GM19372 (cell line): ENCODE measurements at regions not wholly inside any gene's neighbourhood (a gene's known extent, or its start where the extent isn't known, plus 50 kb on each side); places are given as distances from the start of the nearest gene placed in this dataset.
"Not testable (repeated sequence)": the region's sequence is repeated elsewhere in the genome, so short reads cannot be mapped to it uniquely, and the experiment has no call there.

ENCODE experiments used
- ATAC-seq: cut with Tn5 transposase; IDR thresholded peaks from one replicate; pipeline ENCODE4 v1.9.1; 2021; ENCODE audit warnings: mild to moderate bottlenecking, low read depth, moderate library complexity; ENCODE audit not compliant: unreplicated experiment

DNA sequence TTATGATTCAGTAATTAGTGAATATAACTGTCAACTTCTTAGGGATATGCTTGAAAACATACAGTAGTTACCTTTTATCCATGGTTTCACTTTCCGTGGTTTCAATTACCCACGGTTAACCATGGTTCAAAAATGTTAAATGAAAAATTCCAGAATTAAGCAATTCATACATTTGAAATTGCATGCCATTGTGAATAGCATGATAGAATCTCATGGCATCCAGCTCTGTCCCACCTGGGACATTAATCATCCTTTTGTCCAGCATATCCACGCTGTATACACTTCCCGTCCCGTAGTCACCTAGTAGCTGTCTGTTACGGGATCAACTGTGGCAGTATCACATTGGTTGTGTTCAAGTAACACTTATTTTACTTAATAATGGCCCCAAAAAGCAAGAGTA is 781.7 kb upstream of the CITED2 start:
- no peak for ATAC-seq

DNA sequence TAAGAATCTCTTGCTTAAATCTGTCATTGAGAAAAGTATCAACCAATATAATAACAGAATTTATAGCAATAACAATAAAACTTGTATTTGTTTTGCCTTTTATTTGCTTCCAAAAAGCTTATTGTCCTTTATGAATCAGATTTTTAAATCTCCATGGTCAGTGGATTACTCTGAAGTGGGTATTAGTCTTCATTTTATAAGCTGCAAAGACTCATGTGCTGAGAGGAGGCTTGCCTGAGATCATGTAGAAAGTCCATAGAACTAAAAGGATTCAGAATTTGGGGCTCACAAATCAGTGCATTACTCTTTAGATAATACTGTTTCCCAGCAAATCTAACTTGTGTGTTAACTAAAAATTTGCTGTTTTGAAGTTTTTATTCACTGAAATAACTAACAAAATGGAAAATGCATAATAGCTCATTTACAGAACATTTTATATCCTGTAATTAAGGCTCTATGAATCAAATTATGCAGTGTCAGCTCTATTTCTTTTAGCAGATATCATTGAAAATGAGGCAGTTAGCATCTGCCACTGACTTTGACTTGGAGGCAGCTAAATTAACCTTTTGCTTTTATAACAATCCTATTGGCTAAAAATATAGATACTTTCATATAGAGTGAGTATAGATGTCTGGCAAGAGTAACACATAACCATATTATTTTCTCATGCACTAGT is 781.1 kb upstream of the CITED2 start:
- no peak for ATAC-seq

- ATAC-seq = no peak
Observed at GRCh38 chr6:140153703-140154102, 779.3 kb upstream of the CITED2 start.

DNA sequence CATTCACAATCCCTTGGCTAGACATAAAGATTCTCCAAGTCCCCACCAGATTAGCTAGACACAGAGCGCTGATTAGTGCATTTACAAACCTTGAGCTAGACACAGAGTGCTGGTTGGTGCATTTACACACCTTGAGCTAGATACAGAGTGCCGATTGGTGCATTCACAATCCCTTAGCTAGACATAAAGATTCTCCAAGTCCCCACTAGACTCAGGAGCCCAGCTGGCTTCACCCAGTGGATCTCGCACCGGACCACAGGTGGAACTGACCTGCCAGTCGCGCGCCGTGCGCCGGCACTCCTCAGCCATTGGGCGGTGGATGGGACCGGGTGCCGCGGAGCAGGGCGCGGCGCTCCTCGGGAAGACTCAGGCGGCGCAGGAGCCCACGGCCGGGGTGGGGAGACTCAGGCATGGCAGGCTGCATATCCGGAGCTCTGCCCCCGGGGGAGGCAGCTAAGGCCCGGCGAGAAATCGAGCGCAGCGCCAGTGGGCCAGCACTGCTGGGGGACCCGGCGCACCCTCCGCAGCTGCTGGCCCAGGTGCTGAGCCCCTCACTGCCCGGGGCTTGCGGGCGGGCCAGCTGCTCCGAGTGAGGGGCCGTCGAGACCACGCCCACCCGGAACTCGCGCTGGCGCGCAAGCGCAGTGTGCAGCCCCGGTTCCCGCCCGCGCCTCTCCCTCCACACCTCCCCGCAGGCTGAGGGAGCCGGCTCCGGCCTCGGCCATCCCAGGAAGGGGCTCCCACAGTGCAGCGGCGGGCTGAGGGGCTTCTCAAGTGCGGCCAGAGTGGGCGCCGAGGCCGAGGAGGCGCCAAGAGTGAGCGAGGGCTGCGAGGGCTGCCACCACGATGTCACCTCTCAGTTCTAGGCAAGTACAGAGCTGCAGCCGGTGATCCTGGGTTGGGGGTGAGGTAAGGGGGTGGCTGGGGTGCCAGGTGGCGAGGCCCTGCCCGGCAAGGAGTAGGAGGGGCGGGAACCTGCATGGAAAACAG is 773.7 kb upstream of the CITED2 start:
- not testable (repeated sequence) for ATAC-seq

- ATAC-seq = no peak
Observed at GRCh38 chr6:140140891-140141290, 766.4 kb upstream of the CITED2 start.

GRCh38 chr6:140138311-140139010 is 764.0 kb upstream of the CITED2 start:
- ATAC-seq = no peak

- ATAC-seq = no peak
Observed at GRCh38 chr6:140134224-140134623, 759.8 kb upstream of the CITED2 start.

GRCh38 chr6:140130074-140130473 is 755.6 kb upstream of the CITED2 start:
- no peak for ATAC-seq

DNA sequence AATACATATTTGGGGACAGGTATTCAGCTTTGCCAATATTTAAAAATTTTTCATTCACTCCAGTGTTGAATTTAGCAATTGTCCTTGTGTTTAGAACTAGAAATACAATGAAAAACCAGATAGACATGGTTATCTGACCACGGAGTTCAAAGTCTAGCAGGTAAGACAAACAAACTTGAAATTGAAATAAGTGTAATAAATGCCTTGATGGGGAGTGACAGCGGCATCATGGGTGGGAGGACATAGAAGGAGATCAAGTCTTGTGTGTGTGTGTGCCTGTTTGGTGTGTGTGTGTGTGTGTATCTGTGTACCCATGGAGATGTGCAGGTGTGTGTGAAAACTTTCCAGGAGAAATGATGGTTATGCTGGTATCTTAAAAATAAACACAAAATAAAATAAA is 750.0 kb upstream of the CITED2 start:
- no peak for ATAC-seq

DNA sequence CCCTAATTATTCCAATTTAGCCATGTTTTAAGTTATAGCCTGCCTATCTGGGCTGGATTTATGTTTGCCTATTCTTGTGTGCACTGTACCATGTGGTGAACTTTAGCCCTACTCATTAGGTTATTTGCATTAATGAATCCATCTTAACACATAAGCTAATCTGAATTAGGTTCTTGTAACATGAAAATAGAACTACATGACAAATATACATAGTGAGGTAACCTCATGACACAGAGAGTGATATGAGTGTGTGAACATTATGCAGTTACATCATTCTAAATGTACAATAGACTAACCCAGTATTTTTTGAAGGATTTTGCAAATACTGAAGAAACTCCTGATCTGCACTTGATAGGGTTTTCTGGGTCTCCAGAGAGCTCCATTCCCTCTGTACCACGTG is 733.7 kb upstream of the CITED2 start:
- ATAC-seq = no peak

DNA sequence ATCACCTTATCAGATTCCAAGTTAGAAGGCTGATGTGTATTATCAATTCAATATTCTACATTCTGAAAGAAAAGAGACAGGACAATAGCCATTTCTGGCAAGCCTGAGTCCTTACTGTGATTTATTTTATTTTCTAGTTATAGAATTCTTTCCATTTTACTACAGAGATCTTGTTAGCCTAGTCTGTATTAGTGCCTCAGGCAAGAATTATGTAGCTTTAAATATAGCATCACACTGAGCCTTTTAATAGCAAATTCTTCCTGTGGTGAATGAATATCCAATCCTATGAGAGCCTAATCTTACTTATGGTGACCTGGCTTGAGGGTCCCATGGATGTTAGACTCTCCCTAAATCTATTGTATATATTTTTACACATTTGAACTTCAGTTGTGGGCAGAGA is 732.8 kb upstream of the CITED2 start:
- no peak for ATAC-seq

GRCh38 chr6:140105857-140106256 is 731.4 kb upstream of the CITED2 start:
- ATAC-seq = no peak

DNA sequence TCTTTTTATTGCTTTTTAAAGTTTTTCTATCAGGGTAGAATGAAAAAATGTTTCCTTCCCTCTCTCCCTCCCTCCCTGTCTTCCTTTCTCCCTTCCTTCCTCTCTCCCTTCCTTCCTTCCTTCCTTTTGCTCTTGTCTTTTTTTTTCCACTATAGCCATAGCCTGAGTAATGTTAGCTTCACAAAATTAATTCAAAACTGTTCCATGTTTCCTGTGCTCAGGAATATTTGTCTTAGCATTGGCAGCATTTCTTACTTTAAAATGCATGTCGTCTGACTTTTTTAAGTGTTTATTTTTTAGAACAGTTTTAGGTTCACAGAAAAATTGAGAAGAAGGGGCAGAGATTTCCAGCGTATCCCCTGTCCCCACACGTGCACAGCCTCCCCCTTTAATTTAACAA is 730.8 kb upstream of the CITED2 start:
- no peak for ATAC-seq

GRCh38 chr6:140101818-140102217 is 727.4 kb upstream of the CITED2 start:
- no peak for ATAC-seq

DNA sequence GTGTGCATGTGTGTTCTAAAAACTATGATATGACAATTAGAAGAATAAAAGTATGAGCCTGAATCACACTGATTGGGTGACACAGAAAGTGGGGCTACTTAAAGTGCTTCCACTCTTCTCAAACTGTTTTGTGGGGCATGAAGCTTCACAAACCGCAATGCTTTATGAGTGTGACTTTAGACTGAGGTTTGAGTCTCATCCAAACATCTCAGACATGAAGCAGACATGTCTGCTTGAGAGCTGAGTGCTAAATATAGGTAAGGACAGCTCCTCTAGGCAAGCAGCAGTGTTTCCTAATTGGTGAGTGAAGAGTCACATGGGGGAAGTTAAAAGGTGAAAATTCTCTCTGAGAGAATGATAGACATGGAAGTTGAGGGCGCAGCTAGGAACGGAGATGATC is 726.9 kb upstream of the CITED2 start:
- ATAC-seq = no peak

DNA sequence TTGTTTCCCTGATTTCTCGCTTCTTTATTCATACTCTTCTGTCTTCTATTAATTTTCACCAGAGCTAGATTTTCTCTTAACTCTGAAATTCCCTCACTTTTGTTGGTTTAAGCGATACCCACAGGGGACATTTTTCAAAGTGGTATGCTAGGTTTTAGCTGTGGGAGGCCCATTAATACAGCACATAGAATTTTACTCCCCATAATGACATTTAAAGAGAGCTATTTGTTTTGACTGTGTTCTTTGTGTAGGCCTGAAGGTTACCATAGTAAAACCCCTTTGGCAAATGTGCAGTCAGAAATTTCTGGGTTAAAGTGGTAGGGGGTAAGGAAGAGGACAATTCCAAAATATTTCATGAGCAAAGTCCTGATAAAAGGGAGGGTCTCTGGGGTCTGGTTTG is 721.1 kb upstream of the CITED2 start:
- no peak for ATAC-seq

GRCh38 chr6:140091895-140092294 is 717.4 kb upstream of the CITED2 start:
- no peak for ATAC-seq

DNA sequence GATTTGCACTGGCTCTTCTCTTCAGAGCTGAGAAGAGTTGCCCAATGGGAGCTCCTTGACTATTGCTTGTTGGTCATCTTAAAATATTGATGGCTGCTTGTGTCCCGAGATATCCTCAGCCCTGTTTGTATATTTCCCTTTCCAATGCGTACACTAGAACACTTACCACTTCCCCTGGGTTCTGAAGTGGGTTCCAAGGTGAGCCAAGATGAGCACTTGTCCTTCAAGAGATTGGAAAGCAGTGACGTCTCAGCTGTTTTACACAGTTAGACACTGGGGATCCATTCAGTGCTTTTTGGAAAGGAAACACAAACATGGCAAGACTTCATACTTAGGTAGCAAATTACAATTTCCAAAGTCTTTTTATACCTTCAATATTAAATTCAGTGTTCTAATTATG is 716.4 kb upstream of the CITED2 start:
- ATAC-seq = no peak

DNA sequence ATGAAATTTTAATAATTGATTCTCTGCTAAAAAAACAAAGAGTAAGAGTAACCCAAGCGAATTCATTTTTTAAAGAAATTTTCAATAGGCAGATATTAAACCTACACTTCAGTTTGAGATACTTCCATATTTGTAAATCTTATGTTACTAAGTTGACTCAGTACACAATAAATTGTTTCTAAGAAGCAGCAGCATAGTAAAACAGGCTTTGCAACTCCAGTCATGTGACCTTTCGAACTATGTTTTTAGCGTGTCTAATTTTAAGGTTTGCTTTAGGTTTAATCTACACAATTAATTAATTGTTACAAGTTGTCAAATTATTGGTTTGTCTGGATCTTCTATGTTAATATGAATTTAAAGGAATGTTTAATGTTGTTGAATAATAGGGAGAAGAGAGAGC is 708.9 kb upstream of the CITED2 start:
- no peak for ATAC-seq

DNA sequence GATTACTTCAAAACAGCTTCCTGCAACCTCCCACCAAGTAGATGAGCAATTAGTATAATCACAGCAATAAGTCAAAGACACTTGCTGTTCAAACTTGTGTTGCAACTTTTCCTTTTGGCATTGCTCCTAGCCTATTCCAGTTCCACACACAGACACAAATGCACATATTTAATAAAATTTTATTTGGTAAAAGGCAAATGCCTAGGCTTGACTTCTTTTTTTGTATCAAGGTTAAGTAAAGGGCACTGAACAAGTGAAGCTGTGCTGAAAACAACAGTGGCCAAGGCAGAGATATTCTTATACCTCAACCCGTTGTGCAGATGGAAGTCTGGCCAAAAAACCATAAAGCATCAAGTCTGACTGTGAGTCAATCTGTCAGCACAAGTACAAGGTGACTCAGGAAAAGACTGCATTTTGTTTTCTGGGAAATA is 708.4 kb upstream of the CITED2 start:
- ATAC-seq = no peak

DNA sequence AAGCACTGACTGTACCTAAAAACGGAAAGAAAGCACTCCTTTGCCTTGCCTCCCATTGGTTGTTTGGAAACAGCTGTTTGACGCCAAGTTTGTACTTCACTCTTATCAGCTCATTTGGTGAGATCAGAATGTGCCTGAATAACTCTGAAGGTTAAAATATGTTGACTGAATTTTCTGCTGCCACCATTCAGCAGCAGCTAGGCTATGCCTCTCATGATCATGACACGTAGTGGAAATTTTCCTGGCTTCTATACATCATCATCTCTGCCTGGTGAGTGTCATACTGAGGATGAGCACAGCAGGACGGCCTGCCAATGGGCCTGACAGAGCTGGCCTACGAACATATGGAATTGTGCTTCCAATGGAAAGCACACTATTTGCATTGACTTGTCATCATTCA is 704.9 kb upstream of the CITED2 start:
- no peak for ATAC-seq
